ENCODE measurements at regions not wholly inside any gene's neighbourhood (a gene's known extent, or its start where the extent isn't known, plus 50 kb on each side); places are given as distances from the start of the nearest gene placed in this dataset.
A peak's percentile ranks its signal among the peaks of the same experiment; 100 is the strongest.

GRCh38 chr15:94119923-94120775 lies 111.2 kb upstream of the MCTP2 start:
- Histone ChIP-seq H3K27me3 (ENCODE audit: insufficient read depth, poor library complexity, severe bottlenecking) (no peaks in the 10 kb centered on the region), H3K27ac (replicated peaks) (no peak overlapping the region), H3K4me3 (replicated peaks; ENCODE audit: insufficient read depth, low read length) (no peak overlapping the region)
- TF ChIP-seq POLR2AphosphoS5 (IDR thresholded peaks at IDR 0.05; ENCODE audit: low read depth) (no peak), GABPA (IDR thresholded peaks at IDR 0.05; ENCODE audit: low read depth) (no peak), REST (IDR thresholded peaks at IDR 0.05; ENCODE audit: insufficient replicate concordance, low read depth) (no peak), CTCF (IDR thresholded peaks at IDR 0.05; ENCODE audit: insufficient read depth, low read length) (peak; percentile 93), SPI1 (IDR thresholded peaks at IDR 0.05; ENCODE audit: borderline replicate concordance, low read depth) (no peak)
- peak; percentile 66 to 76 for DNase-seq (ENCODE audit: low read depth in 1 of 2, low spot score in 1 of 2)

DNA sequence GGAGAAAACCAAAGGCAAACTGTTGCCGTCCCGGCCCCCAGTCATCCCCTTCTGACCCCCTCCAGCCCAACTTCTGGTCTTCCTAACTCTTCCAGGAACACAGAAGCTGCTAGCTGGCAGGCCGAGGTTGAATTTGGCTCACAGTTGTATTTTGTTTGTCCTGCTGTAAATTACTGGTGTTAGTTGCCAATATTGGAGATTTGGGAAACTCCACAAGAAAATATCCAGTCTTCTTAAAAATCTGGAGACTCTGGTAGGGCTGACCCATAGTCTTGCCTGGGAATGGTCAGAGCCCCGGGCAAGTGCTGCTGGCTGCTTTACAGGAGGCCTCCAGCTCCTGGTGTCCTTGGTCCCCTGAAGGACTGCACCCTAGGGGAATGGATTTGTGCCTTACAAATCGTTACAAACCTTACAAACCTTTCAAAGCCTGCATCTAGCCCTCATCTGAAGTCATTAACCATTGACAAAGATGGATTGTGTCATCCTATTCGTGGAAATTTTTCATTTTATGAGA lies 112.0 kb upstream of the MCTP2 start:
- Histone ChIP-seq H3K4me3 (replicated peaks; ENCODE audit: insufficient read depth, low read length) (no peak overlapping the region), H3K27ac (replicated peaks) (no peak overlapping the region), H3K27me3 (ENCODE audit: insufficient read depth, poor library complexity, severe bottlenecking) (no peaks in the 10 kb centered on the region)
- no peak for TF ChIP-seq SPI1 (IDR thresholded peaks at IDR 0.05; ENCODE audit: borderline replicate concordance, low read depth)
- no peak for TF ChIP-seq POLR2AphosphoS5 (IDR thresholded peaks at IDR 0.05; ENCODE audit: low read depth)
- no peak for TF ChIP-seq GABPA (IDR thresholded peaks at IDR 0.05; ENCODE audit: low read depth)
- TF ChIP-seq REST (IDR thresholded peaks at IDR 0.05; ENCODE audit: insufficient replicate concordance, low read depth) = no peak
- TF ChIP-seq CTCF (IDR thresholded peaks at IDR 0.05; ENCODE audit: insufficient read depth, low read length) = no peak
- DNase-seq (ENCODE audit: low read depth in 1 of 2, low spot score in 1 of 2) = no peak

DNA sequence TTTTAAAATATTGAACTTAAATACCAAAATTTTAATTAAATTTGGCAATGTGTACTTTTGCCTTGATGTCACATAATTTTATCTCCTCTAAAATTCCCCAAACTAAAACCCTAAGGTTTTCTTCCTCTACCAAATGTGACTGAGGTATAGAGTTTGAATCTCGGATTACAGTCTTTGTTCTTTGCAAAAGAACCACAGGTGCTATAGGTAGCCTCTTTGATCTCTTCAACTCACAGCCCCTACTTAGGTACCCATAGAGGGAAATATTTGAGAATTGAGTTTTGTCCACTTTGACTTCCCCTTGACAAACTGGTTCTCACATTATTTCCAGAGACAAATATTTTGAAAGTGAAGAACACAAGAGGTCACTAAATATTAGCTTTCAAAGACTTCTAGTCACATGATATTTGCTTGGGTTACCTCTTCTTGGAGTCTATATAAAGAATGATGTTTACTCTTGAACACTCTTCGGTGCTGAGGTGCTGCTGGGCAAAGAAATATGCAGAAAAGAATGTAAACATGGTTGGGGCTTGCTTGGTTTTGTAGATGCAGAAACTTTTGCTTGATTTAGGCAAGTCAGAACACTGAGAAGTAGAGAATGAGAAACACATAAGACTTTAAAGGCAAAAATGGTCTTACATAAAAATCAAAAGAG lies 120.8 kb upstream of the MCTP2 start:
- H3K27me3 ChIP-seq (ENCODE audit: insufficient read depth, poor library complexity, severe bottlenecking) = peaks cover 19% of the 10 kb centered on the region
- DNase-seq (ENCODE audit: low read depth in 1 of 2, low spot score in 1 of 2) = no peak
- H3K4me3 ChIP-seq (replicated peaks; ENCODE audit: insufficient read depth, low read length) = no peak overlapping the region
- TF ChIP-seq SPI1 (IDR thresholded peaks at IDR 0.05; ENCODE audit: borderline replicate concordance, low read depth) (no peak), GABPA (IDR thresholded peaks at IDR 0.05; ENCODE audit: low read depth) (no peak), CTCF (IDR thresholded peaks at IDR 0.05; ENCODE audit: insufficient read depth, low read length) (no peak), REST (IDR thresholded peaks at IDR 0.05; ENCODE audit: insufficient replicate concordance, low read depth) (no peak), POLR2AphosphoS5 (IDR thresholded peaks at IDR 0.05; ENCODE audit: low read depth) (no peak)
- H3K27ac ChIP-seq (replicated peaks) = no peak overlapping the region

Measured in HL-60 (cell line).